Ishikawa (cell line): ENCODE measurements at regions not wholly inside any gene's neighbourhood (a gene's known extent, or its start where the extent isn't known, plus 50 kb on each side); places are given as distances from the start of the nearest gene placed in this dataset.

Source experiments
- CEBPB ChIP-seq: IDR thresholded peaks from 2 replicates; pipeline ENCODE4 v1.6.1; 2012
- CREB1 ChIP-seq: IDR thresholded peaks from 2 replicates; pipeline ENCODE4 v1.6.1; 2012; ENCODE audit warnings: low read depth
- EGR1 ChIP-seq: IDR thresholded peaks from 2 replicates; pipeline ENCODE4 v1.6.1; 2012
- EP300 ChIP-seq: IDR thresholded peaks from 2 replicates; pipeline ENCODE4 v1.6.1; 2012; ENCODE audit warnings: borderline replicate concordance
- FOXM1 ChIP-seq: IDR thresholded peaks from 2 replicates; pipeline ENCODE4 v1.6.1; 2012; ENCODE audit warnings: low read depth, borderline replicate concordance
- MAX ChIP-seq: IDR thresholded peaks from 2 replicates; pipeline ENCODE4 v1.6.1; 2012
- NFIC ChIP-seq: IDR thresholded peaks from 2 replicates; pipeline ENCODE4 v1.6.1; 2012
- RAD21 ChIP-seq: IDR thresholded peaks from 2 replicates; pipeline ENCODE4 v1.6.1; 2012; ENCODE audit warnings: low read depth
- REST ChIP-seq: IDR thresholded peaks from 2 replicates; pipeline ENCODE4 v1.6.1; 2012; ENCODE audit warnings: low read depth, mild to moderate bottlenecking
- TAF1 ChIP-seq: IDR thresholded peaks from 2 replicates; pipeline ENCODE4 v1.6.1; 2012; ENCODE audit warnings: low read depth, mild to moderate bottlenecking
- TCF12 ChIP-seq: IDR thresholded peaks from 2 replicates; pipeline ENCODE4 v1.6.1; 2012; ENCODE audit warnings: low read depth
- TEAD4 ChIP-seq: IDR thresholded peaks from 2 replicates; pipeline ENCODE4 v1.6.1; 2012
- USF1 ChIP-seq: IDR thresholded peaks from 2 replicates; pipeline ENCODE4 v1.6.1; 2012
- YY1 ChIP-seq: IDR thresholded peaks from 2 replicates; pipeline ENCODE4 v1.6.1; 2012; ENCODE audit warnings: low read depth
- ZBTB7A ChIP-seq: IDR thresholded peaks from 2 replicates; pipeline ENCODE4 v1.6.1; 2012; ENCODE audit warnings: low read depth

- no peak for TF ChIP-seq CREB1
- no peak for TF ChIP-seq TEAD4
- no peak for TF ChIP-seq USF1
- no peak for TF ChIP-seq EGR1
- no peak for TF ChIP-seq TCF12
- TF ChIP-seq ZBTB7A = no peak
- TF ChIP-seq FOXM1 = no peak
- no peak for TF ChIP-seq RAD21
Observed at GRCh38 chr4:38489011-38489861, 174.8 kb upstream of the KLF3 start.

- TF ChIP-seq CREB1 = no peak
- TF ChIP-seq TCF12 = no peak
- no peak for TF ChIP-seq CEBPB
- no peak for TF ChIP-seq TEAD4
- TF ChIP-seq RAD21 = no peak
- no peak for TF ChIP-seq EGR1
- no peak for TF ChIP-seq YY1
- TF ChIP-seq USF1 = no peak
- no peak for TF ChIP-seq NFIC
- TF ChIP-seq REST = no peak
- no peak for TF ChIP-seq MAX
Observed at GRCh38 chr4:38489924-38490639, 173.9 kb upstream of the KLF3 start.

GRCh38 chr4:38490753-38491446 is 173.1 kb upstream of the KLF3 start:
- no peak for TF ChIP-seq TEAD4
- TF ChIP-seq MAX = no peak
- no peak for TF ChIP-seq CEBPB
- no peak for TF ChIP-seq FOXM1
- no peak for TF ChIP-seq TAF1
- no peak for TF ChIP-seq NFIC
- TF ChIP-seq USF1 = no peak
- TF ChIP-seq EGR1 = no peak
- TF ChIP-seq YY1 = no peak
- no peak for TF ChIP-seq ZBTB7A
- TF ChIP-seq TCF12 = no peak
- no peak for TF ChIP-seq EP300

GRCh38 chr4:38491854-38492478 is 172.0 kb upstream of the KLF3 start:
- TF ChIP-seq USF1 = no peak
- no peak for TF ChIP-seq TCF12
- no peak for TF ChIP-seq TAF1
- TF ChIP-seq EGR1 = no peak
- no peak for TF ChIP-seq FOXM1

GRCh38 chr4:38493066-38493465 is 170.9 kb upstream of the KLF3 start:
- TF ChIP-seq RAD21 (no peak), USF1 (no peak), EGR1 (no peak), EP300 (no peak), YY1 (no peak), CREB1 (no peak), REST (no peak), TCF12 (no peak), FOXM1 (no peak), CEBPB (no peak), ZBTB7A (no peak), TEAD4 (no peak), NFIC (no peak), TAF1 (no peak), MAX (no peak)
